Activated CD8-positive, alpha-beta T cell treated with anti-CD3 and anti-CD28 coated beads, Interleukin-2, amount 10 ng/mL, durations not matched to agents 7 days and 5 days (primary cell): ENCODE measurements at regions not wholly inside any gene's neighbourhood (a gene's known extent, or its start where the extent isn't known, plus 50 kb on each side); places are given as distances from the start of the nearest gene placed in this dataset.

Source experiments
- ATAC-seq: fragments of 150-1000 bp; cut with Tn5 transposase; one replicate; pipeline ENCODE4 v1.10.0; 2021; ENCODE audit warnings: moderate library complexity
- CTCF ChIA-PET: fragments of 350-600 bp; sonication (Branson Sonifier 250); formaldehyde crosslinking; loops from one replicate; lab custom pipeline; 2021; ENCODE audit warnings: antibody characterized with exemption; lab: Charles Lee
- POLR2A ChIA-PET: fragments of 350-600 bp; sonication (Branson Sonifier 250); formaldehyde crosslinking; loops from one replicate; lab custom pipeline; 2021; ENCODE audit warnings: antibody characterized with exemption; lab: Charles Lee
- DNase-seq: peaks from one replicate; pipeline ENCODE4 v3.0.0-alpha.2; 2020
- H3K27ac Mint-ChIP-seq: one replicate; pipeline ENCODE4 v1.8.0; 2021; ENCODE audit warnings: mild to moderate bottlenecking, mixed read lengths
- H3K27me3 Mint-ChIP-seq: one replicate; pipeline ENCODE4 v1.8.0; 2021; ENCODE audit warnings: low read depth, mixed read lengths
- H3K36me3 Mint-ChIP-seq: one replicate; pipeline ENCODE4 v1.8.0; 2021; ENCODE audit warnings: low read depth, mixed read lengths
- H3K4me1 Mint-ChIP-seq: one replicate; pipeline ENCODE4 v1.8.0; 2021; ENCODE audit warnings: low read depth, mixed read lengths
- H3K4me3 Mint-ChIP-seq: one replicate; pipeline ENCODE4 v1.8.0; 2021; ENCODE audit warnings: mild to moderate bottlenecking, mixed read lengths
- H3K9me3 Mint-ChIP-seq: one replicate; pipeline ENCODE4 v1.8.0; 2022; ENCODE audit warnings: mixed read lengths; ENCODE audit not compliant: insufficient read depth

GRCh38 chr3:187939891-187940290, 194.6 kb upstream of the BCL6 start:
- peaks cover 16% of the 10 kb centered on the region for H3K36me3 Mint-ChIP-seq
- peaks cover 14% of the 10 kb centered on the region for H3K27me3 Mint-ChIP-seq

GRCh38 chr3:187941135-187941847, 196.0 kb upstream of the BCL6 start:
- Mint-ChIP-seq H3K4me3 (no peak overlapping the region), H3K27me3 (peaks cover 14% of the 10 kb centered on the region), H3K9me3 (no peaks in the 10 kb centered on the region), H3K36me3 (peaks cover 11% of the 10 kb centered on the region), H3K27ac (no peak overlapping the region), H3K4me1 (peaks cover 16% of the 10 kb centered on the region)
- DNase-seq (no peak), ATAC-seq (no peak)
- CTCF ChIA-PET: interaction anchor here (1.4 to 1.6 kb wide), 2 partner anchors 18 to 33 kb away, joined by 4 to 5 read pairs; no protein-coding TSS in a partner anchor
- POLR2A ChIA-PET: no interaction called here

More at GRCh38 chr3:187939891-187940290, 194.6 kb upstream of the BCL6 start:
- Mint-ChIP-seq H3K9me3 (no peaks in the 10 kb centered on the region), H3K4me3 (no peak overlapping the region), H3K27ac (no peak overlapping the region), H3K4me1 (peaks cover 26% of the 10 kb centered on the region)
- ATAC-seq (no peak), DNase-seq (no peak)
- ChIA-PET POLR2A (no interaction called here), CTCF (interaction anchor here (1.0 to 1.5 kb wide), 3 partner anchors 9 to 25 kb away, joined by 4 to 5 read pairs (median 4); no protein-coding TSS in a partner anchor)

- peaks cover 6% of the 10 kb centered on the region for H3K36me3 Mint-ChIP-seq
- ChIA-PET CTCF (interaction anchor here (1.4 to 1.6 kb wide), 2 partner anchors 17 to 33 kb away, joined by 4 to 5 read pairs; no protein-coding TSS in a partner anchor), POLR2A (no interaction called here)
- no peaks in the 10 kb centered on the region for H3K9me3 Mint-ChIP-seq
- no peak overlapping the region for H3K4me3 Mint-ChIP-seq
- H3K27me3 Mint-ChIP-seq: peaks cover 14% of the 10 kb centered on the region
- H3K27ac Mint-ChIP-seq: no peak overlapping the region
- DNase-seq: no peak
- peaks cover 16% of the 10 kb centered on the region for H3K4me1 Mint-ChIP-seq
- no peak for ATAC-seq
Measured at GRCh38 chr3:187941848-187942194, 196.6 kb upstream of the BCL6 start.

- CTCF ChIA-PET: interaction anchor here (1.6 to 1.7 kb wide), 2 partner anchors 32 to 196 kb away, joined by 5 to 7 read pairs; no protein-coding TSS in a partner anchor
- H3K27ac Mint-ChIP-seq: peak overlapping the region; percentile 9
- no peak overlapping the region for H3K4me3 Mint-ChIP-seq
Measured at GRCh38 chr3:187942658-187943241, 197.5 kb upstream of the BCL6 start.

GRCh38 chr3:187943677-187944389, 198.6 kb upstream of the BCL6 start:
- Mint-ChIP-seq H3K4me1 (peaks cover 12% of the 10 kb centered on the region), H3K9me3 (no peaks in the 10 kb centered on the region), H3K4me3 (no peak overlapping the region), H3K36me3 (peaks cover under 1% of the 10 kb centered on the region), H3K27ac (no peak overlapping the region), H3K27me3 (peaks cover 2% of the 10 kb centered on the region)
- POLR2A ChIA-PET: interaction anchor here (1.3 to 1.9 kb wide), 3 partner anchors 9 to 198 kb away, joined by 4 to 6 read pairs (median 5); partner anchors contain the start of gene BCL6
- ATAC-seq: no peak
- CTCF ChIA-PET: interaction anchor here (0.8 to 1.7 kb wide), 5 partner anchors 8 to 197 kb away, joined by 3 to 7 read pairs (median 3); no protein-coding TSS in a partner anchor
- no peak for DNase-seq

More at GRCh38 chr3:187942658-187943241, 197.5 kb upstream of the BCL6 start:
- Mint-ChIP-seq H3K4me1 (peaks cover 13% of the 10 kb centered on the region), H3K27me3 (peaks cover 11% of the 10 kb centered on the region), H3K9me3 (no peaks in the 10 kb centered on the region), H3K36me3 (peaks cover 3% of the 10 kb centered on the region)
- ATAC-seq: no peak
- no peak for DNase-seq
- POLR2A ChIA-PET: no interaction called here

- Mint-ChIP-seq H3K4me1 (peaks cover 17% of the 10 kb centered on the region), H3K27ac (no peak overlapping the region), H3K4me3 (no peak overlapping the region), H3K36me3 (no peaks in the 10 kb centered on the region), H3K9me3 (no peaks in the 10 kb centered on the region), H3K27me3 (peaks cover 2% of the 10 kb centered on the region)
- ChIA-PET CTCF (interaction anchor here (0.8 to 2.1 kb wide), 9 partner anchors 9 to 1010 kb away, joined by 3 to 7 read pairs (median 4); no protein-coding TSS in a partner anchor), POLR2A (interaction anchor here (0.5 to 1.9 kb wide), 6 partner anchors 9 to 199 kb away, joined by 3 to 6 read pairs (median 4); partner anchors contain the start of gene BCL6)
- peak; percentile 41 for DNase-seq
- peak; percentile 81 for ATAC-seq
Measured at GRCh38 chr3:187944390-187945179, 199.3 kb upstream of the BCL6 start.

- no peak overlapping the region for H3K4me3 Mint-ChIP-seq
- H3K27ac Mint-ChIP-seq: no peak overlapping the region
- DNase-seq: no peak
- ChIA-PET POLR2A (interaction anchor here (0.5 to 1.9 kb wide), 6 partner anchors 10 to 200 kb away, joined by 3 to 6 read pairs (median 4); partner anchors contain the start of gene BCL6), CTCF (interaction anchor here (0.9 to 3.5 kb wide), 5 partner anchors 19 to 1010 kb away, joined by 3 to 10 read pairs (median 4); no protein-coding TSS in a partner anchor)
- H3K4me1 Mint-ChIP-seq: peaks cover 22% of the 10 kb centered on the region
- H3K27me3 Mint-ChIP-seq: peaks cover 2% of the 10 kb centered on the region
- H3K36me3 Mint-ChIP-seq: no peaks in the 10 kb centered on the region
- no peak for ATAC-seq
- H3K9me3 Mint-ChIP-seq: no peaks in the 10 kb centered on the region
Measured at GRCh38 chr3:187945374-187945773, 200.1 kb upstream of the BCL6 start.

GRCh38 chr3:187946163-187946691, 201.0 kb upstream of the BCL6 start:
- H3K27ac Mint-ChIP-seq: peak overlapping the region; percentile 17
- ChIA-PET CTCF (interaction anchor here (0.9 to 3.5 kb wide), 6 partner anchors 13 to 1009 kb away, joined by 3 to 10 read pairs (median 4); partner anchors contain the start of gene BCL6), POLR2A (no interaction called here)
- ATAC-seq (no peak), DNase-seq (no peak)
- H3K9me3 Mint-ChIP-seq: no peaks in the 10 kb centered on the region
- no peak overlapping the region for H3K4me3 Mint-ChIP-seq
- H3K27me3 Mint-ChIP-seq: no peaks in the 10 kb centered on the region
- H3K4me1 Mint-ChIP-seq: peaks cover 30% of the 10 kb centered on the region
- H3K36me3 Mint-ChIP-seq: peaks cover 3% of the 10 kb centered on the region

GRCh38 chr3:187946981-187947380, 201.7 kb upstream of the BCL6 start:
- POLR2A ChIA-PET: no interaction called here
- Mint-ChIP-seq H3K4me3 (no peak overlapping the region), H3K9me3 (no peaks in the 10 kb centered on the region), H3K27ac (no peak overlapping the region), H3K4me1 (peaks cover 38% of the 10 kb centered on the region), H3K36me3 (peaks cover 6% of the 10 kb centered on the region), H3K27me3 (no peaks in the 10 kb centered on the region)
- DNase-seq (no peak), ATAC-seq (no peak)
- CTCF ChIA-PET: interaction anchor here (0.9 to 3.5 kb wide), 4 partner anchors 12 to 206 kb away, joined by 3 to 10 read pairs (median 4); partner anchors contain the start of gene BCL6

- POLR2A ChIA-PET: interaction anchor here (0.6 to 0.7 kb wide), 2 partner anchors 11 to 78 kb away, joined by 3 to 6 read pairs; no protein-coding TSS in a partner anchor
- CTCF ChIA-PET: interaction anchor here (1.2 to 3.5 kb wide), 3 partner anchors 8 to 208 kb away, joined by 5 to 10 read pairs (median 5); no protein-coding TSS in a partner anchor
Measured at GRCh38 chr3:187947927-187948682, 202.8 kb upstream of the BCL6 start.

More at GRCh38 chr3:187947927-187948682, 202.8 kb upstream of the BCL6 start:
- ATAC-seq (no peak), DNase-seq (no peak)
- H3K4me3 Mint-ChIP-seq: no peak overlapping the region
- H3K36me3 Mint-ChIP-seq: peaks cover 8% of the 10 kb centered on the region
- H3K27me3 Mint-ChIP-seq: no peaks in the 10 kb centered on the region
- H3K9me3 Mint-ChIP-seq: no peaks in the 10 kb centered on the region
- H3K27ac Mint-ChIP-seq: no peak overlapping the region
- peaks cover 49% of the 10 kb centered on the region for H3K4me1 Mint-ChIP-seq
